ENCODE measurements at regions not wholly inside any gene's neighbourhood (a gene's known extent, or its start where the extent isn't known, plus 50 kb on each side); places are given as distances from the start of the nearest gene placed in this dataset.
"Not testable (repeated sequence)": the region's sequence is repeated elsewhere in the genome, so short reads cannot be mapped to it uniquely, and the experiment has no call there.

DNA sequence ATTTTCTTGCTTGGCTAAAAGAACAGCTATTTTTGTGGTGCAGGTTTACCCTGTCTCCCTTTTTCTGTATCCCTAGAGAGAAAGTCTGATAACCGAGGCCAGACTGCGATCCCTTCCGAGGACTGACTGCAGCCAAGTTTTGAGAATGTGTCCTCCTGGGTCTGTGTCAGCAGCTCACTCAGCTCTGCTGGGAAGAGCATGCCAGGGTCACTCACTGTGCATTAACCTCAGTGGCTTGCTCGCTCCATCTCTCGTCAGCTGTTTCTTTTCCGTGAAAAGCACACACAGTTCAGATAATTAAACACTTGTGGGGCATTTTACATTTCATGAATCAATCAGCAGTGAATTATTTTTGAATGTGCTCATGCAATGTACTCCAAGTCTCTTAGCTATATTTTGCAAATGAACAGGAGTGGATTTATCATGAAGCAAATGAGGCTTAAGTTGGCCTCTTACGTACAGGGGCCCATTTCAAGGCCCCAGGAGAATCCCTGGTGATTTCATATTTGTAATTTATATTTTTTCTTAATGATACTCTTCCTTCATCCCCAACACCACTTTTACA, 252.1 kb downstream of the SMARCA2 start:
- DNase-seq (ENCODE audit: low spot score): no peak
- ATAC-seq (ENCODE audit: low FRiP score): no peak
- no peak for TF ChIP-seq CTCF (IDR thresholded peaks at IDR 0.05)

DNA sequence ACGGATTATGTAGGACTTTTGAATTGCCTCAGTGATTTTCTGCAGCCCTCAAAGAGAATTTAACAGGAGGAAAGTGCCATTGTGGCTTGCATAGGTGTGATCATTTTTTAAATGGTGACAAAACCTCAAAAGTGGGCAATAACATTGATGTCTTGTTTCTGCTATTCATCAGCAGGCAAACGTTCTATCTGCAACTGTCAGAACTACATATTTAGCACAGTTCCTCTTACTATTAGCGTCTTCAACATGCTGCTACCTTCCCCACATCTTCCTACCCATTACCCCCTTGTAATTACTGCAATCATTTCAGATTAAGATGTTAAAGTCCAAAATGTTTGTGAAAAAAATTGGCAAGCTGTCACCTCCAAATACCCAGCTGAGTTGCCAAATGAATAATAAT, 254.6 kb downstream of the SMARCA2 start:
- no peak for TF ChIP-seq CTCF (IDR thresholded peaks at IDR 0.05)
- ATAC-seq (ENCODE audit: low FRiP score) (no peak), DNase-seq (ENCODE audit: low spot score) (no peak)

DNA sequence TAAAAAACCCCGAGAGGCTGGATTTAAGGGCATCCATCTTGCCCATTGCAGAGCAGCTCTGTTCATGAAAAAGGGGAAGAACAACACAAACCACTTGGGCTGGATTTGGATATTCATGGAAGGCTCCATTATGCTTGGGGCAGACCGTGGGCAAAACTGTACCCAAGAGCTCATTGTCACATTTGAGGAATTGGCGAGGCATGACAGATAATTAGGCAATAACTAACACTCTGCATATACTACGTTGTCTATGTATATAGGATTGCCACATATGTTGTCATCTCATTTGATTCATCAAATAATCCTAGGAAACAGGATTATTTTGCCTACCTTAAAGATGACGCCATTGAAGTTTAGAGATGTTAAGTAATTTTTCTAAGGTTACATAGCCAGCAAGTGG, 255.4 kb downstream of the SMARCA2 start:
- ATAC-seq (ENCODE audit: low FRiP score) (no peak), DNase-seq (ENCODE audit: low spot score) (no peak)
- no peak for TF ChIP-seq CTCF (IDR thresholded peaks at IDR 0.05)

- DNase-seq (ENCODE audit: low spot score): no peak
- ATAC-seq (ENCODE audit: low FRiP score): no peak
- TF ChIP-seq CTCF (IDR thresholded peaks at IDR 0.05): no peak
Observed at GRCh38 chr9:2271426-2271825, 256.3 kb downstream of the SMARCA2 start.

GRCh38 chr9:2274762-2275161, 259.6 kb downstream of the SMARCA2 start:
- TF ChIP-seq CTCF (IDR thresholded peaks at IDR 0.05): no peak
- no peak for ATAC-seq (ENCODE audit: low FRiP score)
- DNase-seq (ENCODE audit: low spot score): no peak

DNA sequence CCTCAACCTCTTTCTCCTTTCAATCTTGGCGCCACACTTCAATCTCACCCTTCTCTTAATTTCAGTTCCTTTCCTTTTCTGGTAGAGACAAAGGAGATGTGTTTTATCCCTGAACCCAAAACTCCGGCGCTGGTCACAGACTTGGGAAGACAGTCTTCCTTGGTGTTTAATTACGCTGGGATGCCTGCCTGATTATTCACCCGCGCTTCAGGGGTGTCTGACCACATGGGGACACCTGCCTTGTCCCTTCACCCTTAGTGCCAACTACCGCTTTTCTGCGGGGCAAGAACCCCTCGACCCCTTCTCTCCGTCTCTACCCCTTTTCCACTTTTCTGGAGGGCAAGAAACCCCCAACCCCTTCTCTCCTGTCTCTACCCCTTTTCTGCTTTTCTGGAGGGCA, 261.1 kb downstream of the SMARCA2 start:
- ATAC-seq (ENCODE audit: low FRiP score): no peak
- no peak for TF ChIP-seq CTCF (IDR thresholded peaks at IDR 0.05)
- DNase-seq (ENCODE audit: low spot score): no peak

DNA sequence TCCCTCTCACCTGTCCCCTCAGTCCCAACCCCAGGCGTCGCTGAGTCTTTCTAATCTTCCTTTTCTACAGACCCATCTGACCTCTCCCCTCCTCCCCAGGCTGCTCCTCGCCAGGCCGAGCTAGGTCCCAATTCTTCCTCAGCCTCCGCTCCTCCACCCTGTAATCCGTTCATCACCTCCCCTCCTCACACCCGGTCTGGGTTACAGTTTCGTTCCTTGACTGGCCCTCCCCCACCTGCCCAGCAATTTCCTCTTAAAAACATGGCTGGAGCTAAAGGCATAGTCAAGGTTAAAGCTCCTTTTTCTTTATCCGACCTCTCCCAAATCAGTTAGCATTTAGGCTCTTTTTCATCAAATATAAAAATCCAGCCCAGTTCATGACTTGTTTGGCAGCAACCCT, 262.0 kb downstream of the SMARCA2 start:
- ATAC-seq (ENCODE audit: low FRiP score); DNase-seq (ENCODE audit: low spot score): not testable (repeated sequence)

- DNase-seq (ENCODE audit: low spot score); ATAC-seq (ENCODE audit: low FRiP score): not testable (repeated sequence)
Observed at GRCh38 chr9:2277644-2278043, 262.5 kb downstream of the SMARCA2 start.

- DNase-seq (ENCODE audit: low spot score); ATAC-seq (ENCODE audit: low FRiP score): not testable (repeated sequence)
Observed at GRCh38 chr9:2279138-2279537, 264.0 kb downstream of the SMARCA2 start.
